ENCODE measurements at regions not wholly inside any gene's neighbourhood (a gene's known extent, or its start where the extent isn't known, plus 50 kb on each side); places are given as distances from the start of the nearest gene placed in this dataset.

DNA sequence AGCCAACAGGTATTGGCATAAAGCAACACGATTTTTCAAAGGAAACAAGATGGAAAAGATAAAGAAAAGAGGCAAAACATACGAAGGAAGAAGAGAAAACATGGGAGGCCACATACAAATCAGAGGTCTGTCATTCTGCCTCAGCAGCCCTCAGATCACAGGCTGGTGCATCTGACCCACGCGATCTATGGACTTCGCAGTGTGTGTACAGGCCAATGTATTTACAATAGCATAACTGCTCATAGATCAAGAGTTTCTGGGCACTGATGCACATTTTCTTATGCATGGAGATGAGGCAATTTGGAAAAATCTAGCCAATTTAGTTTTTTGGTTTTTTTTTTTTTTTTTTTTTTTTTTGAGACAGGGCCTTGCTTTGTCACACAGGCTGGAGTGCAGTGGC lies 245.4 kb downstream of the DUSP6 start:
- no peaks in the 10 kb centered on the region for H3K9me3 ChIP-seq
- no peak overlapping the region for H3K4me3 ChIP-seq
- 63% methylated on average over 5 of the region's 5 CpGs for WGBS (ENCODE audit: missing lambda C conversion rate)

DNA sequence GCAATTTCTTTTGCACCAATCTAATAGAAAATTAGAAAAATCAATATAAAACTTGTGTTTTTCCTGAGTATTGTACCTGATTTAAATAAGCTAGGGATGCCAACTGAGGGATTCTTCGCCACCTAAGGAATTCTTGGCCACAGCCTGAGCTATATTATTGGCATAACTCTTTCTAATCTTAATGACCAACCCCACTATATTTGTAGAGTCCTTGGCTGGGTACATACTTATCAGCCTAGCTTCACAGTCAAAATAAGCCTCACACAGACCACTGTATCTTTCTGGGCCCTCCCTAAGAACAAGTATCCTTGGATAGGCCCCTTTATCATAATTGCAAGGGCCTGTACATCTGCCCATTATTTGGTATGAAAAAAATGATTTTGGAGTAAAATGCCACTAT lies 247.1 kb downstream of the DUSP6 start:
- no peak overlapping the region for H3K4me3 ChIP-seq
- WGBS (ENCODE audit: missing lambda C conversion rate) = 81% methylated on average over 1 of the region's 1 CpG
- CTCF ChIA-PET = interaction anchor here (0.8 kb wide), 1 partner anchor 24 kb away, joined by 3 read pairs; no protein-coding TSS in a partner anchor
- DNase-seq (ENCODE audit: low read depth in 1 of 2, low spot score in 1 of 2) (no peak), FAIRE-seq (no peak), ATAC-seq (no peak)
- no peak overlapping the region for H3K27ac ChIP-seq
- H3K4me1 ChIP-seq = no peaks in the 10 kb centered on the region
- no peaks in the 10 kb centered on the region for H3K9me3 ChIP-seq
- POLR2A ChIA-PET = no interaction called here
- H3K4me2 ChIP-seq = no peak overlapping the region
- TF ChIP-seq JUN (IDR thresholded peaks at IDR 0.05) (no peak), RCOR1 (IDR thresholded peaks at IDR 0.05; ENCODE audit: low read depth, low read length) (no peak), RNF2 (IDR thresholded peaks at IDR 0.05; ENCODE audit: borderline replicate concordance, low read depth) (no peak), HOXB5 (CRISPR knock-in tag; IDR thresholded peaks at IDR 0.05) (no peak), RARB (CRISPR knock-in tag; IDR thresholded peaks at IDR 0.05) (no peak), NR3C1 (IDR thresholded peaks at IDR 0.05) (no peak), EP300 (IDR thresholded peaks at IDR 0.05) (no peak), ZFP36 (IDR thresholded peaks at IDR 0.05; ENCODE audit: borderline replicate concordance, partially characterized antibody) (no peak), JUNB (IDR thresholded peaks at IDR 0.05) (no peak), EHMT2 (IDR thresholded peaks at IDR 0.05; ENCODE audit: low read depth) (no peak)
- TF ChIP-seq, protein P1, sequence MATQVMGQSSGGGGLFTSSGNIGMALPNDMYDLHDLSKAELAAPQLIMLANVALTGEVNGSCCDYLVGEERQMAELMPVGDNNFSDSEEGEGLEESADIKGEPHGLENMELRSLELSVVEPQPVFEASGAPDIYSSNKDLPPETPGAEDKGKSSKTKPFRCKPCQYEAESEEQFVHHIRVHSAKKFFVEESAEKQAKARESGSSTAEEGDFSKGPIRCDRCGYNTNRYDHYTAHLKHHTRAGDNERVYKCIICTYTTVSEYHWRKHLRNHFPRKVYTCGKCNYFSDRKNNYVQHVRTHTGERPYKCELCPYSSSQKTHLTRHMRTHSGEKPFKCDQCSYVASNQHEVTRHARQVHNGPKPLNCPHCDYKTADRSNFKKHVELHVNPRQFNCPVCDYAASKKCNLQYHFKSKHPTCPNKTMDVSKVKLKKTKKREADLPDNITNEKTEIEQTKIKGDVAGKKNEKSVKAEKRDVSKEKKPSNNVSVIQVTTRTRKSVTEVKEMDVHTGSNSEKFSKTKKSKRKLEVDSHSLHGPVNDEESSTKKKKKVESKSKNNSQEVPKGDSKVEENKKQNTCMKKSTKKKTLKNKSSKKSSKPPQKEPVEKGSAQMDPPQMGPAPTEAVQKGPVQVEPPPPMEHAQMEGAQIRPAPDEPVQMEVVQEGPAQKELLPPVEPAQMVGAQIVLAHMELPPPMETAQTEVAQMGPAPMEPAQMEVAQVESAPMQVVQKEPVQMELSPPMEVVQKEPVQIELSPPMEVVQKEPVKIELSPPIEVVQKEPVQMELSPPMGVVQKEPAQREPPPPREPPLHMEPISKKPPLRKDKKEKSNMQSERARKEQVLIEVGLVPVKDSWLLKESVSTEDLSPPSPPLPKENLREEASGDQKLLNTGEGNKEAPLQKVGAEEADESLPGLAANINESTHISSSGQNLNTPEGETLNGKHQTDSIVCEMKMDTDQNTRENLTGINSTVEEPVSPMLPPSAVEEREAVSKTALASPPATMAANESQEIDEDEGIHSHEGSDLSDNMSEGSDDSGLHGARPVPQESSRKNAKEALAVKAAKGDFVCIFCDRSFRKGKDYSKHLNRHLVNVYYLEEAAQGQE (IDR thresholded peaks at IDR 0.05) = no peak

More for the DNA sequence above, 245.4 kb downstream of the DUSP6 start:
- FAIRE-seq = no peak
- Histone ChIP-seq H3K4me2 (no peak overlapping the region), H3K4me1 (no peaks in the 10 kb centered on the region), H3K27ac (no peak overlapping the region)
- no peak for ATAC-seq
- TF ChIP-seq, protein P1 (IDR thresholded peaks at IDR 0.05) = no peak
- no peak for TF ChIP-seq JUN (IDR thresholded peaks at IDR 0.05)
- TF ChIP-seq RARB (CRISPR knock-in tag; IDR thresholded peaks at IDR 0.05) = no peak
- TF ChIP-seq NFE2L2 (conservative IDR thresholded peaks at IDR 0.05; ENCODE audit: low read length) = no peak
- TF ChIP-seq SREBF2 (IDR thresholded peaks at IDR 0.05) = no peak
- TF ChIP-seq CBX2 (IDR thresholded peaks at IDR 0.05; ENCODE audit: borderline replicate concordance, low read depth) = no peak
- TF ChIP-seq SMC3 (IDR thresholded peaks at IDR 0.05) = no peak
- TF ChIP-seq RNF2 (IDR thresholded peaks at IDR 0.05; ENCODE audit: borderline replicate concordance, low read depth) = no peak
- no peak for TF ChIP-seq HEYL (CRISPR knock-in tag; IDR thresholded peaks at IDR 0.05)
- ChIA-PET POLR2A (no interaction called here), CTCF (no interaction called here)
- DNase-seq (ENCODE audit: low read depth in 1 of 2, low spot score in 1 of 2) = no peak

DNA sequence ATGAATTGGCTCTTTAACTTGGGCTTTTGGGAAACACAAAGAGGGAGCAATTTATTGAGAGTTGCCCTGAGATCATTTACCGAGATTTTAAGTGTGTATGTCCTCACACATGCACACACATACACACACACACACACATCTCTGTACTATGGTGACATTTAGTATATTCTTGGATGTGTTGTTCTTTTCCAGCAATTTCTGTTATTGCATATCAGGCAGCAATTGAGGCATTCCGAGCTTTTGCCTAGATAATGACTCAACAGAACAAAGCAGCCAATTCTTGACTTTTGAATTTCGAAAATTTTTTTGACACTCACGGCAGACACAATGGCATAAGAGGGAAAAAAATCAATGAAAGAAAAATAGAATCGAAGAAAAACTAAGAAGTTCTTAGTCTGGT lies 248.5 kb downstream of the DUSP6 start:
- ChIA-PET POLR2A (no interaction called here), CTCF (no interaction called here)
- ATAC-seq (no peak), DNase-seq (ENCODE audit: low read depth in 1 of 2, low spot score in 1 of 2) (no peak), FAIRE-seq (no peak)
- no peak overlapping the region for H3K4me2 ChIP-seq
- no peaks in the 10 kb centered on the region for H3K9me3 ChIP-seq
- TF ChIP-seq JUN (IDR thresholded peaks at IDR 0.05) (no peak), BHLHE40 (IDR thresholded peaks at IDR 0.05; ENCODE audit: low read depth, low read length) (no peak), RFX5 (IDR thresholded peaks at IDR 0.05) (no peak), MAZ (IDR thresholded peaks at IDR 0.05; ENCODE audit: borderline replicate concordance, low read depth, low read length) (no peak), NFE2L2 (conservative IDR thresholded peaks at IDR 0.05; ENCODE audit: low read length) (no peak), EHMT2 (IDR thresholded peaks at IDR 0.05; ENCODE audit: low read depth) (no peak), HEYL (CRISPR knock-in tag; IDR thresholded peaks at IDR 0.05) (no peak), RAD21 (conservative IDR thresholded peaks at IDR 0.05 in 1 of 2, IDR thresholded peaks at IDR 0.05 in 1 of 2) (no peak), TFCP2L1 (CRISPR knock-in tag; IDR thresholded peaks at IDR 0.05) (no peak)
- TF ChIP-seq, protein P2, sequence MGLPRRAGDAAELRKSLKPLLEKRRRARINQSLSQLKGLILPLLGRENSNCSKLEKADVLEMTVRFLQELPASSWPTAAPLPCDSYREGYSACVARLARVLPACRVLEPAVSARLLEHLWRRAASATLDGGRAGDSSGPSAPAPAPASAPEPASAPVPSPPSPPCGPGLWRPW (IDR thresholded peaks at IDR 0.05) = no peak
- TF ChIP-seq, protein P3, sequence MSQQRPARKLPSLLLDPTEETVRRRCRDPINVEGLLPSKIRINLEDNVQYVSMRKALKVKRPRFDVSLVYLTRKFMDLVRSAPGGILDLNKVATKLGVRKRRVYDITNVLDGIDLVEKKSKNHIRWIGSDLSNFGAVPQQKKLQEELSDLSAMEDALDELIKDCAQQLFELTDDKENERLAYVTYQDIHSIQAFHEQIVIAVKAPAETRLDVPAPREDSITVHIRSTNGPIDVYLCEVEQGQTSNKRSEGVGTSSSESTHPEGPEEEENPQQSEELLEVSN (IDR thresholded peaks at IDR 0.05; ENCODE audit: borderline replicate concordance, low read depth) = no peak
- TF ChIP-seq, protein P4, sequence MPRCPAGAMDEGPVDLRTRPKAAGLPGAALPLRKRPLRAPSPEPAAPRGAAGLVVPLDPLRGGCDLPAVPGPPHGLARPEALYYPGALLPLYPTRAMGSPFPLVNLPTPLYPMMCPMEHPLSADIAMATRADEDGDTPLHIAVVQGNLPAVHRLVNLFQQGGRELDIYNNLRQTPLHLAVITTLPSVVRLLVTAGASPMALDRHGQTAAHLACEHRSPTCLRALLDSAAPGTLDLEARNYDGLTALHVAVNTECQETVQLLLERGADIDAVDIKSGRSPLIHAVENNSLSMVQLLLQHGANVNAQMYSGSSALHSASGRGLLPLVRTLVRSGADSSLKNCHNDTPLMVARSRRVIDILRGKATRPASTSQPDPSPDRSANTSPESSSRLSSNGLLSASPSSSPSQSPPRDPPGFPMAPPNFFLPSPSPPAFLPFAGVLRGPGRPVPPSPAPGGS (IDR thresholded peaks at IDR 0.05) = no peak
- no peak overlapping the region for H3K27ac ChIP-seq
- H3K4me1 ChIP-seq = no peaks in the 10 kb centered on the region
- H3K4me3 ChIP-seq = no peak overlapping the region
- WGBS (ENCODE audit: missing lambda C conversion rate) = 37% methylated on average over 5 of the region's 5 CpGs
